ENCODE measurements at regions not wholly inside any gene's neighbourhood (a gene's known extent, or its start where the extent isn't known, plus 50 kb on each side); places are given as distances from the start of the nearest gene placed in this dataset.
"Not testable (repeated sequence)": the region's sequence is repeated elsewhere in the genome, so short reads cannot be mapped to it uniquely, and the experiment has no call there.

- no peaks in the 10 kb centered on the region for H3K36me3 ChIP-seq
- no peak overlapping the region for H3K27ac ChIP-seq
- intact Hi-C loops (cut with DNase I), result no loop called here
- H3K9me3 ChIP-seq, result no peaks in the 10 kb centered on the region
- H3K4me3 ChIP-seq, result no peak overlapping the region
- TF ChIP-seq CTCF (IDR thresholded peaks at IDR 0.05) (no peak), POLR2A (IDR thresholded peaks at IDR 0.05) (no peak)
- no peak for DNase-seq
- H3K4me1 ChIP-seq, result peaks cover 0 to 4% (median 0%) of the 10 kb centered on the region in 3 donors
- 87 to 91% methylated on average over 2 of the region's 2 CpGs for WGBS, 2 donors
- H3K27me3 ChIP-seq, result no peaks in the 10 kb centered on the region
Observed at GRCh38 chr4:123168812-123169211, 227.8 kb upstream of the SPRY1 start.

GRCh38 chr4:123170843-123171242 lies 225.8 kb upstream of the SPRY1 start:
- Histone ChIP-seq H3K9me3 (no peaks in the 10 kb centered on the region), H3K4me3 (no peak overlapping the region), H3K27me3 (no peaks in the 10 kb centered on the region), H3K36me3 (no peaks in the 10 kb centered on the region), H3K4me1 (no peaks in the 10 kb centered on the region), H3K27ac (no peak overlapping the region)
- DNase-seq, result no peak
- intact Hi-C loops (cut with DNase I), result no loop called here
- WGBS, 2 donors, result 75 to 76% methylated on average over 4 of the region's 4 CpGs
- TF ChIP-seq POLR2A (IDR thresholded peaks at IDR 0.05) (no peak), CTCF (IDR thresholded peaks at IDR 0.05) (no peak)

- intact Hi-C loops (cut with DNase I), result no loop called here
- H3K9me3 ChIP-seq, result no peaks in the 10 kb centered on the region
- H3K27ac ChIP-seq, result no peak overlapping the region
- no peak for DNase-seq
- H3K4me1 ChIP-seq, result no peaks in the 10 kb centered on the region
- TF ChIP-seq CTCF (IDR thresholded peaks at IDR 0.05) (no peak), POLR2A (IDR thresholded peaks at IDR 0.05) (no peak)
- H3K36me3 ChIP-seq, result no peaks in the 10 kb centered on the region
- no peaks in the 10 kb centered on the region for H3K27me3 ChIP-seq
- WGBS, 2 donors, result 45 to 97% methylated on average over 2 of the region's 2 CpGs
- H3K4me3 ChIP-seq, result no peak overlapping the region
Observed at GRCh38 chr4:123176605-123177004, 220.0 kb upstream of the SPRY1 start.

- H3K4me3 ChIP-seq, result no peak overlapping the region
- DNase-seq, result no peak
- no peaks in the 10 kb centered on the region for H3K36me3 ChIP-seq
- H3K9me3 ChIP-seq, result no peaks in the 10 kb centered on the region
- intact Hi-C loops (cut with DNase I), result no loop called here
- H3K27ac ChIP-seq, result no peak overlapping the region
- no peaks in the 10 kb centered on the region for H3K4me1 ChIP-seq
- H3K27me3 ChIP-seq, result no peaks in the 10 kb centered on the region
- TF ChIP-seq CTCF (IDR thresholded peaks at IDR 0.05) (no peak), POLR2A (IDR thresholded peaks at IDR 0.05) (no peak)
Observed at GRCh38 chr4:123182289-123182688, 214.3 kb upstream of the SPRY1 start.

GRCh38 chr4:123183308-123183707 lies 213.3 kb upstream of the SPRY1 start:
- Histone ChIP-seq H3K9me3 (no peaks in the 10 kb centered on the region), H3K4me3 (no peak overlapping the region), H3K27ac (no peak overlapping the region), H3K4me1 (no peaks in the 10 kb centered on the region), H3K36me3 (no peaks in the 10 kb centered on the region), H3K27me3 (no peaks in the 10 kb centered on the region)
- 67 to 80% methylated on average over 1 of the region's 1 CpG for WGBS, 2 donors
- TF ChIP-seq CTCF (IDR thresholded peaks at IDR 0.05) (no peak), POLR2A (IDR thresholded peaks at IDR 0.05) (no peak)
- no peak for DNase-seq
- intact Hi-C loops (cut with DNase I), result no loop called here

- H3K27me3 ChIP-seq; H3K9me3 ChIP-seq; H3K27ac ChIP-seq; H3K36me3 ChIP-seq; H3K4me3 ChIP-seq; intact Hi-C loops (cut with DNase I); H3K4me1 ChIP-seq; DNase-seq: not testable (repeated sequence)
- 89 to 96% methylated on average over 2 of the region's 2 CpGs for WGBS, 2 donors
Observed at GRCh38 chr4:123183754-123184153, 212.8 kb upstream of the SPRY1 start.
